ENCODE measurements at regions not wholly inside any gene's neighbourhood (a gene's known extent, or its start where the extent isn't known, plus 50 kb on each side); places are given as distances from the start of the nearest gene placed in this dataset.

- 96 to 99% methylated on average over 17 to 24 of the region's 26 CpGs for WGBS, 2 donors
- no peak for DNase-seq (ENCODE audit: low spot score in 2 of 2)
- intact Hi-C loops (cut with DNase I; ENCODE audit: low total_unique reads) = no loop called here
- TF ChIP-seq POLR2A (IDR thresholded peaks at IDR 0.05) = no peak
- TF ChIP-seq CTCF (IDR thresholded peaks at IDR 0.05) = no peak
- no peak overlapping the region for H3K4me3 ChIP-seq (ENCODE audit: low read depth, poor library complexity, severe bottlenecking)
Measured at GRCh38 chr1:14420686-14421085, 177.8 kb upstream of the KAZN start.

- TF ChIP-seq POLR2A (IDR thresholded peaks at IDR 0.05) (no peak), CTCF (IDR thresholded peaks at IDR 0.05) (no peak)
- H3K4me3 ChIP-seq (ENCODE audit: low read depth, poor library complexity, severe bottlenecking) = no peak overlapping the region
- no peak for DNase-seq (ENCODE audit: low spot score in 2 of 2)
- intact Hi-C loops (cut with DNase I; ENCODE audit: low total_unique reads) = no loop called here
- WGBS, 2 donors = 88 to 94% methylated on average over 5 of the region's 5 CpGs
Measured at GRCh38 chr1:14421295-14421976, 177.0 kb upstream of the KAZN start.

GRCh38 chr1:14421977-14422609 lies 176.4 kb upstream of the KAZN start:
- no peak for DNase-seq (ENCODE audit: low spot score in 2 of 2)
- intact Hi-C loops (cut with DNase I; ENCODE audit: low total_unique reads) = no loop called here
- 86 to 92% methylated on average over 9 of the region's 9 CpGs for WGBS, 2 donors

GRCh38 chr1:14424325-14425002 lies 174.0 kb upstream of the KAZN start:
- intact Hi-C loops (cut with DNase I; ENCODE audit: low total_unique reads) = no loop called here
- no peak for DNase-seq (ENCODE audit: low spot score in 2 of 2)
- no peak overlapping the region for H3K4me3 ChIP-seq (ENCODE audit: low read depth, poor library complexity, severe bottlenecking)
- WGBS, 2 donors = 80 to 90% methylated on average over 9 of the region's 9 CpGs
- TF ChIP-seq CTCF (IDR thresholded peaks at IDR 0.05) = no peak
- TF ChIP-seq POLR2A (IDR thresholded peaks at IDR 0.05) = no peak

More at GRCh38 chr1:14421977-14422609, 176.4 kb upstream of the KAZN start:
- TF ChIP-seq CTCF (IDR thresholded peaks at IDR 0.05) (no peak), POLR2A (IDR thresholded peaks at IDR 0.05) (no peak)
- no peak overlapping the region for H3K4me3 ChIP-seq (ENCODE audit: low read depth, poor library complexity, severe bottlenecking)

GRCh38 chr1:14426854-14427253 lies 171.6 kb upstream of the KAZN start:
- no peak for DNase-seq (ENCODE audit: low spot score in 2 of 2)
- 85 to 88% methylated on average over 2 of the region's 2 CpGs for WGBS, 2 donors
- intact Hi-C loops (cut with DNase I; ENCODE audit: low total_unique reads) = no loop called here
- H3K4me3 ChIP-seq (ENCODE audit: low read depth, poor library complexity, severe bottlenecking) = no peak overlapping the region
- TF ChIP-seq CTCF (IDR thresholded peaks at IDR 0.05) = no peak

All from lower leg skin (tissue), 4 donors.